GF-D8 (cell line): ENCODE measurements at regions not wholly inside any gene's neighbourhood (a gene's known extent, or its start where the extent isn't known, plus 50 kb on each side); places are given as distances from the start of the nearest gene placed in this dataset.
"Not testable (repeated sequence)": the region's sequence is repeated elsewhere in the genome, so short reads cannot be mapped to it uniquely, and the experiment has no call there.

Experiments
- DNase-seq: peaks from one replicate; lab custom pipeline; 2025; lab: John Stamatoyannopoulos, UW

- no peak for DNase-seq
These were observed 66.6 kb downstream of the TNFAIP3 start for GRCh38 chr6:137933696-137934095.

GRCh38 chr6:137936798-137937197 lies 69.7 kb downstream of the TNFAIP3 start:
- DNase-seq: no peak

- no peak for DNase-seq
These were observed 70.8 kb downstream of the TNFAIP3 start for GRCh38 chr6:137937834-137938233.

GRCh38 chr6:137938770-137939379 lies 71.8 kb downstream of the TNFAIP3 start:
- no peak for DNase-seq

- no peak for DNase-seq
These were observed 74.9 kb downstream of the TNFAIP3 start for GRCh38 chr6:137941995-137942394.

GRCh38 chr6:137942736-137943135 lies 75.7 kb downstream of the TNFAIP3 start:
- DNase-seq: no peak

GRCh38 chr6:137944381-137944780 lies 77.3 kb downstream of the TNFAIP3 start:
- DNase-seq: not testable (repeated sequence)

- peak; percentile 18 for DNase-seq
These were observed 77.9 kb downstream of the TNFAIP3 start for GRCh38 chr6:137944793-137945498.

- DNase-seq: no peak
These were observed 82.8 kb downstream of the TNFAIP3 start for GRCh38 chr6:137949686-137950390.

GRCh38 chr6:137950581-137950980 lies 83.5 kb downstream of the TNFAIP3 start:
- no peak for DNase-seq

GRCh38 chr6:137951064-137951597 lies 84.1 kb downstream of the TNFAIP3 start:
- DNase-seq: no peak

GRCh38 chr6:137952247-137952646 lies 85.2 kb downstream of the TNFAIP3 start:
- no peak for DNase-seq

- DNase-seq: no peak
These were observed 86.7 kb downstream of the TNFAIP3 start for GRCh38 chr6:137953761-137954160.

- no peak for DNase-seq
These were observed 87.2 kb downstream of the TNFAIP3 start for GRCh38 chr6:137954253-137954652.

- DNase-seq: no peak
These were observed 89.0 kb downstream of the TNFAIP3 start for GRCh38 chr6:137956098-137956488.

GRCh38 chr6:137957471-137957870 lies 90.4 kb downstream of the TNFAIP3 start:
- no peak for DNase-seq

- DNase-seq: peak; percentile 99
These were observed 91.9 kb downstream of the TNFAIP3 start for GRCh38 chr6:137958811-137959565.

- DNase-seq: no peak
These were observed 95.7 kb downstream of the TNFAIP3 start for GRCh38 chr6:137962725-137963124.

- DNase-seq: no peak
These were observed 97.8 kb downstream of the TNFAIP3 start for GRCh38 chr6:137964876-137965275.

- DNase-seq: peak; percentile 68
These were observed 100.8 kb downstream of the TNFAIP3 start for GRCh38 chr6:137967689-137968454.

- DNase-seq: no peak
These were observed 101.4 kb downstream of the TNFAIP3 start for GRCh38 chr6:137968455-137968804.
